ENCODE measurements at regions not wholly inside any gene's neighbourhood (a gene's known extent, or its start where the extent isn't known, plus 50 kb on each side); places are given as distances from the start of the nearest gene placed in this dataset.

DNA sequence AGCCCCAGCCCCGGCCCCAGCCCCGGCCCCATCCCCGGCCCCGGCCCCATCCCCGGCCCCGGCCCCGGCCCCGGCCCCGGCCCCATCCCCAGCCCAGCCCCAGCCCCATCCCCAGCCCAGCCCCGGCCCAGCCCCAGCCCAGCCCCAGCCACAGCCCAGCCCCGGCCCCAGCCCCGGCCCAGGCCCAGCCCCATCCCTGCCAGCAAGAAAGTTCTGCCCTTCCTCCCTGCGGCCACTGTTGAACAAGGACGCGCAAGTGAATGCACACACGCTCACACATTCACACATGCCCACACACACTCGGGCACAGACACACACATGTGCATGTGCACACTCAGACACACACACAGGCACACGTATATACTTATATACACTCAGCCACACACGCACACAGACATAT is 287.0 kb downstream of the NDUFA10 start:
- H3K36me3 ChIP-seq (ENCODE audit: control insufficient read depth, insufficient read depth, low read length), result no peaks in the 10 kb centered on the region
- no peak overlapping the region for H2AFZ ChIP-seq (ENCODE audit: low read length)
- H3K79me2 ChIP-seq (ENCODE audit: control insufficient read depth, insufficient read depth, low read length), result no peaks in the 10 kb centered on the region
- H4K20me1 ChIP-seq (ENCODE audit: control insufficient read depth, extremely low read depth, insufficient read depth, low read length), result no peaks in the 10 kb centered on the region
- no peak for DNase-seq (ENCODE audit: low read depth in 2 of 2)
- H3K4me3 ChIP-seq (replicated peaks in 1 of 4; ENCODE audit: control extremely low read depth in 1 of 4, insufficient read depth in 1 of 4, low read depth in 3 of 4, low read length in 4 of 4), result no peak overlapping the region
- H3K4me1 ChIP-seq (ENCODE audit: control insufficient read depth, extremely low read depth, insufficient read depth, low read length), result no peaks in the 10 kb centered on the region
- H3K9me3 ChIP-seq (ENCODE audit: control insufficient read depth, insufficient read depth, low read depth, low read length), result no peaks in the 10 kb centered on the region
- H3K27me3 ChIP-seq (ENCODE audit: control insufficient read depth, insufficient read depth, low read length), result no peaks in the 10 kb centered on the region
- no peak for TF ChIP-seq CTCF (conservative IDR thresholded peaks at IDR 0.05 in 1 of 2, IDR thresholded peaks at IDR 0.05 in 1 of 2; ENCODE audit: low read depth in 1 of 2, low read length in 2 of 2)
- TF ChIP-seq EZH2 (IDR thresholded peaks at IDR 0.05; ENCODE audit: low read length, missing control alignments), result no peak
- no peak overlapping the region for H3K27ac ChIP-seq (ENCODE audit: insufficient read depth, low read length)
- no peak overlapping the region for H3K4me2 ChIP-seq (ENCODE audit: extremely low read depth, insufficient read depth, low read length)
- no peak overlapping the region for H3K9ac ChIP-seq (ENCODE audit: insufficient read depth, low read length)

DNA sequence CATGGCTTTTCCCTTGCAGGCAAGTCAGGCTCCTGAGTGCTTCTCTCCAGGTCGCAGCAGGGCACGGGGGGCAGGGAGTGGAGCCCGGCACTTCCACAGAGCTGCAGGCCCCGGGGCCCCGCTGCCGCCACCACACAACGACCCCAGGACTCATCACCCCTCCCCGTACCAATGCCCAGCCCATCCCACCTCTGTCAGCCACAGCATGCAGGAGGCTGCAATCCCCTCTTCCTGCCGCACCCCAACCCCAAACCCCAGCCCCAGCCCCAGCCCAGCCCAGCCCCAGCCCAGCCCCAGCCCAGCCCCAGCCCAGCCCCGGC is 288.0 kb downstream of the NDUFA10 start:
- no peak overlapping the region for H3K4me3 ChIP-seq (replicated peaks in 1 of 4; ENCODE audit: control extremely low read depth in 1 of 4, insufficient read depth in 1 of 4, low read depth in 3 of 4, low read length in 4 of 4)
- H3K4me1 ChIP-seq (ENCODE audit: control insufficient read depth, extremely low read depth, insufficient read depth, low read length), result no peaks in the 10 kb centered on the region
- no peaks in the 10 kb centered on the region for H3K9me3 ChIP-seq (ENCODE audit: control insufficient read depth, insufficient read depth, low read depth, low read length)
- DNase-seq (ENCODE audit: low read depth in 2 of 2), result no peak
- no peaks in the 10 kb centered on the region for H3K36me3 ChIP-seq (ENCODE audit: control insufficient read depth, insufficient read depth, low read length)
- TF ChIP-seq CTCF (conservative IDR thresholded peaks at IDR 0.05 in 1 of 2, IDR thresholded peaks at IDR 0.05 in 1 of 2; ENCODE audit: low read depth in 1 of 2, low read length in 2 of 2), result no peak
- TF ChIP-seq EZH2 (IDR thresholded peaks at IDR 0.05; ENCODE audit: low read length, missing control alignments), result no peak
- H3K27ac ChIP-seq (ENCODE audit: insufficient read depth, low read length), result no peak overlapping the region
- no peaks in the 10 kb centered on the region for H3K27me3 ChIP-seq (ENCODE audit: control insufficient read depth, insufficient read depth, low read length)
- H2AFZ ChIP-seq (ENCODE audit: low read length), result no peak overlapping the region
- H3K79me2 ChIP-seq (ENCODE audit: control insufficient read depth, insufficient read depth, low read length), result no peaks in the 10 kb centered on the region
- H4K20me1 ChIP-seq (ENCODE audit: control insufficient read depth, extremely low read depth, insufficient read depth, low read length), result no peaks in the 10 kb centered on the region
- H3K9ac ChIP-seq (ENCODE audit: insufficient read depth, low read length), result no peak overlapping the region
- H3K4me2 ChIP-seq (ENCODE audit: extremely low read depth, insufficient read depth, low read length), result no peak overlapping the region

GRCh38 chr2:239736358-239737143 is 288.6 kb downstream of the NDUFA10 start:
- no peak overlapping the region for H3K27ac ChIP-seq (ENCODE audit: insufficient read depth, low read length)
- H3K27me3 ChIP-seq (ENCODE audit: control insufficient read depth, insufficient read depth, low read length), result no peaks in the 10 kb centered on the region
- no peaks in the 10 kb centered on the region for H4K20me1 ChIP-seq (ENCODE audit: control insufficient read depth, extremely low read depth, insufficient read depth, low read length)
- H3K9me3 ChIP-seq (ENCODE audit: control insufficient read depth, insufficient read depth, low read depth, low read length), result no peaks in the 10 kb centered on the region
- no peak overlapping the region for H3K4me2 ChIP-seq (ENCODE audit: extremely low read depth, insufficient read depth, low read length)
- no peak overlapping the region for H3K9ac ChIP-seq (ENCODE audit: insufficient read depth, low read length)
- no peaks in the 10 kb centered on the region for H3K79me2 ChIP-seq (ENCODE audit: control insufficient read depth, insufficient read depth, low read length)
- no peaks in the 10 kb centered on the region for H3K36me3 ChIP-seq (ENCODE audit: control insufficient read depth, insufficient read depth, low read length)
- H3K4me3 ChIP-seq (replicated peaks in 1 of 4; ENCODE audit: control extremely low read depth in 1 of 4, insufficient read depth in 1 of 4, low read depth in 3 of 4, low read length in 4 of 4), result no peak overlapping the region
- H3K4me1 ChIP-seq (ENCODE audit: control insufficient read depth, extremely low read depth, insufficient read depth, low read length), result no peaks in the 10 kb centered on the region
- H2AFZ ChIP-seq (ENCODE audit: low read length), result no peak overlapping the region
- no peak for DNase-seq (ENCODE audit: low read depth in 2 of 2)
- no peak for TF ChIP-seq CTCF (conservative IDR thresholded peaks at IDR 0.05 in 1 of 2, IDR thresholded peaks at IDR 0.05 in 1 of 2; ENCODE audit: low read depth in 1 of 2, low read length in 2 of 2)
- no peak for TF ChIP-seq EZH2 (IDR thresholded peaks at IDR 0.05; ENCODE audit: low read length, missing control alignments)
